HG03280 (cell line): ENCODE measurements at regions not wholly inside any gene's neighbourhood (a gene's known extent, or its start where the extent isn't known, plus 50 kb on each side); places are given as distances from the start of the nearest gene placed in this dataset.

Experiments used
- ATAC-seq: cut with Tn5 transposase; IDR thresholded peaks from one replicate; pipeline ENCODE4 v1.9.1; 2021; ENCODE audit warnings: mild to moderate bottlenecking, moderate library complexity; ENCODE audit not compliant: unreplicated experiment

DNA sequence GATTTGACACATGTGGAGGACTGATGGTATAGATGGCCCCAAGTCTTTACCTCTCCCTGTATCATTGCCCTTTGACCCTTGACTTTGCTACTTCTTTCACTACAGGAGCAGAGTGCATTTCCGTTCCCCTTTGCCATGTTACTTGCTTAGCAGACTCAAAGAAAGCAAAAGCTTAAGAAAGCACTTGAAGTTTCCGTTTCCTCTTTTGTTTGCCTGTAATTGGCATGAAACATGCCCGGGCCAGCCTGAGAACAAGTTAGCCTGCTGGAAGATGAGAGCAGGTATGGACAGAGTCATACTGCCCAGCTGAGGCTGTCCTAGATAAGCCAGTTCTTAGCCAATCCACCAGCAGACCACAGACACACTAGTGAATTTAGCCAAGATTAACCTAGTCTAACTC is 206.0 kb downstream of the BCOR start:
- ATAC-seq, result no peak

DNA sequence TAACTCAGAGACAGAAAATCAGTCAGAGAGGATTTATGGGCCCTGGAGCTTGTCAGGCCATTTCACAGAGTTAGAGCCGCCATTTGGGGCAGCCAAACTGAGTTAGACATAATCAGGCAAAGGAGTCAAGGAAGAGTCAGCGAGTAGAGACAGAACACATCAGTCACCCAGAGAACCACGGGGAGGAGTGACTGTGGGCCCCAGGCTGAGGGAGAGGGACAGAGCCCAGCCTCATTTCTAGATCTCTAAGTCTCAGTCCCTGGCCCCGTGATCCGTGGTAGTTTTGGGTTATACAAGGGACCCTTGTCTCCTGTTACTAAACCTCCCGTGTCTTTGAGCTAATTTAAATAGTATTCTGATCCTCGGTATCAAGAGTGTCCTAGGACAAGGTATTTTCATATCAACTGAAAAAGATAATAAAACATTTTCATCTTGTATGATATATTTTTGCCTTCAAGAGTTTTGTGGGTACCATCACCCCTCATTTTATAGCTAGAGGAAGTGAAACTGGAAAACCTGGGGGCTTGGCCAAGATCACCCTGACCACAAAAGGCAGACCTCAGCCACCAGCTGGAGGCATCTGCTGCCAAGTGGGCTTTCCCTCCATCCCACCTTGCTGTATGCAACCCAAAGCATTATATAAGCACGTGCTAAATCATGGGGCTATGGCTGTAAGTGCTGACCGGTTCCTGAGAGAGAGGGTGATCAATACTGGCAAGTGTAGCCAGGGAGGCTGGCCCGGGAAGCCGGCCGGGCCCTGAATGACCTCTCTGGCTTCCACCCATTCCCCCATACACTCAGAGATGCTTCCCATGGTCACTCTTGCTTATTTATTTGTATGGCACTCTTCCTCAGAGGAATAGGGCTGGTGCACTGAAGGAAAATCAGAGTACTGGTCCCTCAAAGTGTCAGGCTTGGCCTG is 204.1 kb downstream of the BCOR start:
- no peak for ATAC-seq

DNA sequence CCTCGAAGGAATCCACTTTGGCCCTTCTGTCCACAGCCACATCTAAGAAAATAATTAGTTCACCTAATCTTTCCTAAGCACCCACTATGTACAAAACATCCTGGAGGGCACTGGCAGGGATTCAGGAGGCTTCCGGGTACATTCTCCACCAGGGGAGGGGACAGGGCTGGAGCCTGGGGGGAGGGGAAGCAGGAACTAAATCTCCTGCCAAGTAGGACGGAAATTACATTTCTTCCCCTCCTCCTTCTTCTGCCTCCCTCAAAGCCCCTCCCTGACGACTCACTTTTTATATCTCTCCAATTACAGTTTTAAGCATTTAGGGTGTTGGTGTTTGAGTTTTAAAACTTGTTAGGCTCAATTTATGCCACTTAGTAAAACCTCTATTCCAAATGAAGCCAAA is 203.1 kb downstream of the BCOR start:
- no peak for ATAC-seq

DNA sequence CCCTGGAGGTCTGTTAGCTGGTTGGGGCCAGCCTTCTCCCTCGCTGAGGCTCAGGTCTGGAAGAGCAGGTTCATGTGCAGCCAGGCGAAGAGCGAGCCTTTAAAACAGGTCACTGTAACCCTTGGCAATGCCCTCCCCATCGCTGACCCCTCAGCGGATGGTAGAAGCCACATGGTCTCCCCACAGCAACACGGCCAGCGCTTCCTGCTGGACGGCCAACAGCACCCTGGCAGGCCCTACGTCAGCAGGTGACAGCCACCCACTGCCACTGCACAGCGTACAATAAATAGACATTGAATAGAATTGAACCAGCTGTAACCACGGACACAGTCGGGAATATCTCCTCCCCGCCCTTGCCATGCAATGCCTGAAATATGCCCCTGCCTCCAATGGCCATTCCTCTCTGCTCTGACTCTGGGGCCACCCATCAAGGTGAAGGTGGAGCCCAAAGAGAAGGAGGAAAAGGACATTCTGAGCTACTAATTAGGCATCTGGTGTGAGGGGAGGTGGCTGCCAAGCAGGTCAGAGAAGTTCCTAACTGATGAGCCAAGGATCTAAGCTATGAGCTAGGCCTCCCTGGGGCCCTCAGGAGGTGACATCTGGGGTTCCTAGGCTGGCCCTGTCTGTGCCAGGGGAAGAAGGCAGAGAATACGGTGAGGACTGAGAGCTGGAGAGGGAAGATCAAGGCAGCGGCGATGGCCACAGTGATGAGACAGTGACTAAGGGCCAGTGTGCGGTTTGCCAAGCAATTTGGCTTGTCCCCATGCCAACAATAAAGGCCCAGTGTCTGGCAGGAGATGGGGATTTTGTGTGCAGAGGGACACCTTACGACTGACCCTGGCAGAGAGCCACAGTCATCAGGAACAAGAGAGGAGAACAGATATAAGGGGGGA is 202.3 kb downstream of the BCOR start:
- ATAC-seq, result no peak

DNA sequence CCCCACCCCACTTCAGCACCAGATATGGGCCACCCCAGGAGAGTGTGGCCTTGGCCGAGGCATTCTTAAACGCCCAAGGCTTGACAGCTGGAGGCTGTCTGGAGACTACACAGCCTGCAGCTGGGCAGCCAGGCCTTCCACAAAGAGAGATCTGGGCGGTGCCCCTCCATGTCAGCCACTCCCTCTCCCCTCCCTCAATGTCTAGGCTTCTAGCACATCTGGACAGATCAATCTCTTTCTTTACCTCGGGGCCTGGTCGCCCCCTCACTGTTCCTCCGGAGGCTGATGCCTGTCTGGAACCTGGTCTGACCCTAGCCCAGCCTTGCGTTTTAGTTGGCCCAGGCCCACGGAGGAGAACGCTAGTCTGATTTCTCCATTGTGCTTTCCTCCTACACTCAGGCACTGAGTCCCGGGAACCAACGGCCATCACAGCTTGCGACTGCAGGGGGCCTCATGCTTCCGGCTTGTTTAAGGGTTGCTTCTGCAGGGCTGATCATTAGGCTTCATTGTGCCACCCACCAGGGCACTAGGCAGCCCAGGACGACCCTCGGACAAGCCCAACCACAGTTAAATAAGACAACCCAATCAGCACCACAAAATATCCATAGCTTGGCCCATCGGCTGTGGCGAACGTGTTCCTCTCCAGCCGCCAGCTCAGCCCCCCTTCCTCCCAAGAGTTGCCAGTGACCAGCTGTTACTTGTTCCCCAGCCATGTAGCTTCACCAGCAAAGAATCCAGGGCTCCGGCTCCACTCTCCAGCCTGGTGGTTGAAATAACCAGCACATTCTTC is 200.6 kb downstream of the BCOR start:
- no peak for ATAC-seq

DNA sequence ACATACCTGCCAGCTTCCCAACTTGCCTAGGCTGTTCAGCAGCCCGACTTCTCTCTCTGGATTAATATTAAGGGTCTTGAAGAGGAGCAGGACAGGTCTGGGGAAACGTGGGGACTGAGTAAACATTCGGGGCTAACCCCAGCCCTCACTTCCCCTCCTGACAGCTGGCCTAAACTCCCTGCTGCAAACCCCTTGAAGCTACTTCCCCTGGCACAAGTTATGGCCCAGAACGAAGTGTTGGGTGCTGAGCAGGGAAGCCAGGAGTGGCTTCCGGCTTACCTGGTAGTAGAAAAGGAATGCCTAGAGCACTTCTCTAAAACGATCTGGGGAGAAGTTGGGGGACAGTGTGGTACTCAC is 200.0 kb downstream of the BCOR start:
- ATAC-seq, result no peak

DNA sequence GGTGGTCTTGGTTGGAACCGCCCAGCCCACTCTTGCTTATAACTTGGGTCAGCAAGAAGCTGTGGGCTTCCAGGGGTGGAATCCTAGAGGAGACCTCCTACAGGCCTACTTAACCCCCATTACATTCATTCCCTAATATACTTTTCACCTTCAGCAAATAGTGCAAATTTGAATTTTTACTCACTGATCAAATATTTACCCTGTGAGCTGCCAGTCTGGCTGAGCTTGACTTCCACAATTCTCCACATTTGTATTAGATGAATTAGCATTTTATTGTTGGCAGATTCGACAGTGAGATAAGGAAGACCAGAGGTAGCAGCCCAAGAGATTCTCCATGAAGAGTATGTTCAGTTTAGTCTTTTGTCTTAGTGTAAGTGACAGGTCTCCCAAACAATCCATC is 199.6 kb downstream of the BCOR start:
- ATAC-seq, result no peak

DNA sequence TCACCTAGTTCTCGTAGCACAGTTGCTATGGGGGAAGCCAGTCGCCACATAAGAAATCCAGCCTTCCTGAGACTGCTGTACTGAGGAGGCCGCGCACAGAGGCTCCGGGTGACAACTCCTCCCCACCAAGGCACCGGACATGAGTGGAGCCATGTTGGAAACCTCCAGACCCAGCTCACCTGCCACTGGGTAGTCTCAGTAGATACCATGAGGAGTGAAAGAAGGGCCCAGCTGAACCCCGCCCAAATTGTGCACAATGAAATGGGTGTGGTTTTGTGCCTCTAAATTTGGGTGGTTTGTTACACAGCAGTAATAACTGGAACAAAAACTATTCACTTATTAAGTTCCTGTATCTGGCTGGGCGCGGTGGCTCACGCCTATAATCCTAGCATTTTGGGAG is 198.7 kb downstream of the BCOR start:
- ATAC-seq, result no peak

DNA sequence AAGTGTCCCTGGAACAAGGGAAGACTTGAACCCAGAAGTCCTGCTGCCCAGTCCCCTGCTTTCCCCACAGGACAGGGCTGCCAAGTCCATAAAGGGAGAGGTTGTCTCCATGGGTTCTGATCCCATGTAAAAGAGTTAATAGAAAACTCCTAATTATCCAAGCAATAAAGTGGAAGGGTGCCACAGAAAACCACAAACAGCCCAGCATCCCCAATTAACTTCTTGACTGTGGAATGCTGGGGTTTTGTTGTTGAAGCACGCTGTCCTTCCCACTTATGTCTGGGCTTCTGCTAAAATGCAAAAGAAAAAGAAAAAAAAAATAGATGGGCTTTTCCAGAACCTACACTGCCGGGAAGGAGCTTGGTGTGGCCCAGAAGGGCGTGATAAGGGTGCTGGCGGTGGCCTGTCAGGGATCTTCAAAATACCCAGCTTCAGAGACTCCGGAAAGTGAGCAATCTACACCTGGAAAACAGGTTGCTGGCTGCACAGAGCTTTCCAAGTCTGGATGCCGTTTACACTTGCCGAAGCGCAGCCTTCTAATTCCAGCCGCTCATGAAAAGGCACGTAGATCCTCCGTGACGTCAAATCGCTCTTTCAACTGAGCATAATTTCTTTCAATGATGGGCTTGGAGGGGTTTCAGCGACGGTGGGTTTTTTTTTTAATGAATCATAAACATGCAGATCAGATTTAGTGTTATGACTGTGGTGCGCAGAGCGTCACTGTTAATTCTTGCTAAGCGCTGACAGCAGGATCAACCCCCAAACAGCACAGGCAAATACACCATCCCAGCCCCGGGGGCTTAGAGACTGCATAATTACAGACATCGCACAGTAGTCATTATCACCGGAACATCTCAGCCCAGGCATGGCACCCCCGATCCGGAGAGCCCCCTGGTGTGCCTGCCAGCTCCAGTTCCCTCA is 197.6 kb downstream of the BCOR start:
- no peak for ATAC-seq

DNA sequence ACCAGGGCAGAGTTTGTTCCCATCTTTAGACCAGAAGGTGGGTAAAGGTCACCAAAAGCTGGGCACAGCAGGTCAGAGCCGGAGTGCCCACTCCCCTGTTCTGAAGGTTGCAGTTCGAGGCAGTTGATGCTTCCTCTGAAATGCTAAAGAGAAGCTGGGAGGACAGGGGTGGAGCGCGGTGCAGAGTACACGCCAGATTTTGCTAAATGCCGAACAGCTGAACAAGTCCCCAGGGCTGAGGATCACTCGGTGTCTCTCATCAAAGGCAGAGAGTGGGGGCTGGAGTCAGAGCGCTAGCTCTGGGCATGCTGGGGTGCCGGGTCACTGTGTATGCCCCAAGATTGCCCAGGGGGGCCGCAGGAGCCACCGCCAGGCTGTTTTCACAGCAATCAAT is 197.0 kb downstream of the BCOR start:
- no peak for ATAC-seq

DNA sequence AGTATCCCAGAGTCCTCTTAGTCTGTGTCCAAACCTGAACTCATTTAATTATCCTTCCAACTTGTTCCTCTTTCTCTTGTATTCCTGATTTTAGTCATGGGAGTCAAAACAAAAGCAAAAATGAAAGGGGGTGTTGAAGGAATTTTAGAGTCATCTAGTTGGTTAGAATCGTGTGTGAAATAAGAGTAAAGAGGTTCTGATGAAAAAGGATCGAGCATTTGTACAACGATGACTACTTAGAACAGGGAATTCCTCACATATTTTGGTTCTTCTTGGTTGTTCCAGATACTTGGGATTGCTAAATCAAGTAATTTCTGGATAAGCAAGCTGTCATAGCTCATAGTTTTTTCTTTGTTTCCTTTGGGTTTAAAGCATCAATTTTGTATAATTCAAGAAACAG is 194.4 kb downstream of the BCOR start:
- ATAC-seq, result no peak

DNA sequence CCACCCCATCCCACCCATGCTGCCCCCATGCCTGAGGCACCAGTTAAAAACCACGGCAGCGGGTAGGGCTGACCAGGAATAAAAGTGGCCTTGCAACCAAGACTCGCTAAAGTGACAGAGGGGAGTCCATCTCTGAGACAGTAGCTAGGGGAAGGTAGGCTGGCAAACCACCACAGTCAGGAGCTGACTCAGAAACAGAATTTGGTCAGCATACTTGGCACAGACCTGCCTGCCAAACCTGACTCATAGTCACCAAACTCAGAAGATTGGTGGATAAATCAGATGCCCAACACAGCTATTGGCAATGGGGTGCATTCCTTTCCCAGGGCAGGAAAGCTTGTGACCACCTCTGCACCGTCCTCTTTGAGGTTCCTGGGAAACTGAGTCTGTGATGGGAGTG is 193.8 kb downstream of the BCOR start:
- no peak for ATAC-seq

DNA sequence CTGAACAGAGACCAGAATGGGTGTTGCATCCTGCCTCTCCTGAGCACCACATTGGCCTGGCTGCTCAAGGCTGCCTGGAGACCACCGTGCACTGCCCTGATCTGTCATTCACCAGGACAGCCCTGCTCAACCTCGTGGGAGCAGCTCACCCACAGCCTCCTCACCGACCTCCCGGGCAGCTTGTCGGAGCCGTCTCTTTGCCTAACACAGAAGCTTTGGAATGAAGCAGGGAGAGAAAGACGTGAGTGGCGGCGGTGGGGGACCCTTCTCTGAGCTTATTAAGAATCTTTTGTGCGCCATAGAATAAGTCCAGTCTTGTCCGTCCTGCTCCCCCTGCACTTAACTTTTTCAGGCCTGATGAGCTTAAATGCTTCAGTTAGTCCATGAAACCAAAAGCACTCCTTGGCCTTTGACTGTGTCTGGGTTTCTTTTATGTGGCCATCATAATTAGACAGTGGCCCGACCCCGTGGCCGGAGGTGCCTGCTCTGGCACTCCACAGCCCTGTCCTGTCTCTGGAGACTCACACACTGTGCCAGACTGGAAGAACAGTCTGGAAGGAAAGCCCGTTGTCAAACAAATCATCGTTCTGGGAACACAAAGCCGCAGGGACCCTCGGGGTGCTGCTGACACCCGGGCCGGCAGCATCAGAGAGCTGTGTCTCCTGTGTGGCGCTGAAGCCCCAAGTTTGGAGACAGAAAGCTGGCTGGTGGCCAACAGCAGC is 192.8 kb downstream of the BCOR start:
- ATAC-seq, result no peak

DNA sequence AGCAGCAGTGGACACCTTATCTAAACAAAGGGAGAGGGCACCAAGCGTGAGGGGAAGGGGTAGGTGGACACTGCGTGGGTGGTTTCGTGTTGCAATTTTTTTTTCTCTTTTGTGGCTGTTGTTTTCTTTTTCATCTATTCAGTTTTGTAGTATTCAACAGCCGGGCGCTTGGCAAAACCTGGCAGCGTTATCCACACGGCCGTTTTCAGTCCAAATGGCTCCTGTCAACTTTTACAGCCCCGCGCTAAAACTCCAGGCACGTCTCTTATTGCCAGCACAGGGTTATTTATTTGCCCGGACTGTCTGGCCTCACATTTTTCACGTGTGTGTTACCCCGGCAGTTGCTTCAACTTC is 192.2 kb downstream of the BCOR start:
- no peak for ATAC-seq

DNA sequence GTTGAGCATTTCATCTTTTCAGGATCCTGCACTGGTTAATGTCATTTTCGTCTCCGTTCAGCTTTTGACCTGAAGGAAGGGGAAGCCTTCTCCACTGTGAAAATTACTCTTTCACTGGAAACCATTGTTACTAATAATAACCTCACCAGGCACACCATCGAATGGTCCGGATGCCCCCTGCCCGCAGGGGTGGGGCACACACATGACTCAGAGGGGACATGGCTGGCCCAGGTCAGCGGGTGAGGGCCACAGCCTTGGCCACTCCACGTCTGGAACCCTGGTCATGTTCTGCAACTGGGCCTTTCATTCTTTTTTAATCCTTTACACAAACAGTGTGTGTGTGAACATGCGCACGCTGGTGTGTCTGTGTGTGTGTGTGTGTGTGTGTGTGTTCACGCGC is 191.8 kb downstream of the BCOR start:
- ATAC-seq, result no peak

DNA sequence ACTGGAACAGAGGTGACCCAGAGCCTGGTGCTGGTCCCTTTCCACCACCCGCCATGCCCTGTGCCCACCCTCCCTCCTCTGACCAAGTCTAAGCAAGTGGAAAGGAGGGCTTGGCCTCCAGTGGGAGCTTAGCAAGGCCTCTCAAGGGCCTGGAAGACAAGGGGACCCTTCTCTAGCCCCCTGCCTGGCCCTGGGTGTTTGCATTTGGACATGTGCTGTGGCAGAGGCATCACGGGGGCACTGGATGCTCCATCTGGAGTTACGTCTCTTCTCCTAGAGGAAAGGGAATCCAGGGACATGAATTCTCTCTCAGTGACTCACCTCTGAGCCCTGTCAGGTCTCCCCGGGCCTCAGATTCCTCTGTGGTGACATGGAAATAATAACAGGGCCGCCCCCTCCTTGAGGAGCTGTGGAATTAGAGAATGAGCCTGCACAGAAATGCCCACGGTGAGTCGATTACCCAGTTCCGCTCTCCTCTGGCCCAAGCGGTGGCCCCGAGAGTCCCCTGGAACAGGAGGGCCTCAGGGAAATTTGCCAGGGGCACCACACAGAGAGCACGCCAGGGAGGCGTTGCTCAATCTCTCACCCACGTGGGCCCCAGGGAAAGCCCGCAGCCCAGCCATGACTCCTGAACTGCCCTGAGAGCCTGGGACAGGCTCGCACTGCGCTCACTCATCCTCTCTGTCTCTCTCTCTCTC is 189.6 kb downstream of the BCOR start:
- no peak for ATAC-seq

DNA sequence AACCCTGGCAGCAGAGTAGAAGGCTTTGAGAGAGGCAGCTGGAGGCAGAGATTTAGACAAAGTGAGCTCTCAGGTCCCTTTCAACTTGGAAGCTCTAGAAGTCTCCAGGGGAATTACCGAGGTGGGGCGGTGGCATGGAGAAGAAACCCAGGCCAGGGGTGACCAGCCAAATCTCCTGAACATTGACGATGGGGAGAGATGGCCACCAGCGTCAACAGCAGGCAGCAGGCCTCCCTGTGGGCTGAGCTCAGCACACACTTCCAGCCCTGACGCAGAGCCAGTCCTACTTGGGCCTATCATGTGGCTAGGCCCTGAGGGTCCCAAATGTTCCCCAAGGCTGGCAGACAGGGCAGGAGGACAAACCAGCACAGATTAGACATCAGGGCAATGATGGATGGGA is 187.8 kb downstream of the BCOR start:
- ATAC-seq, result no peak

DNA sequence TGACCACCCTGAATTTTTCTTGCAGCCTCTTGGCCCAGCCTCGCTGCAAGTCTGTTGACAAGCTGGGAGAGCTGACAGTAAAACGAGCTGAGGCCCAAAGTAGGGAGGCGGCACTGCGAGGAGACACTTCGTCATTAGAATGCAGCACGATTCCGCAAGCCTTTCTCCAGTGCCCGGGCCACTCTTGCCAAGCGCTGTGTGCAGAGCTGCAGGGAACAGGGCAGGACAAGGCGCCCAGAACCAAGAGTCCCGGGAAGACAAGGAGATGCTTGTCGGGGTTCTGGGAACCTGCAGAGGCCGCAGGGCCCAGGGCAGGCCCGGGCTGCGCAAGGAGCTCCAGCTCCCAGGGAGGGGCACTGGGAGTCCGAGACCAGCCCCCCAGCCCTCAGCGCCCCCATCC is 187.1 kb downstream of the BCOR start:
- ATAC-seq, result no peak

DNA sequence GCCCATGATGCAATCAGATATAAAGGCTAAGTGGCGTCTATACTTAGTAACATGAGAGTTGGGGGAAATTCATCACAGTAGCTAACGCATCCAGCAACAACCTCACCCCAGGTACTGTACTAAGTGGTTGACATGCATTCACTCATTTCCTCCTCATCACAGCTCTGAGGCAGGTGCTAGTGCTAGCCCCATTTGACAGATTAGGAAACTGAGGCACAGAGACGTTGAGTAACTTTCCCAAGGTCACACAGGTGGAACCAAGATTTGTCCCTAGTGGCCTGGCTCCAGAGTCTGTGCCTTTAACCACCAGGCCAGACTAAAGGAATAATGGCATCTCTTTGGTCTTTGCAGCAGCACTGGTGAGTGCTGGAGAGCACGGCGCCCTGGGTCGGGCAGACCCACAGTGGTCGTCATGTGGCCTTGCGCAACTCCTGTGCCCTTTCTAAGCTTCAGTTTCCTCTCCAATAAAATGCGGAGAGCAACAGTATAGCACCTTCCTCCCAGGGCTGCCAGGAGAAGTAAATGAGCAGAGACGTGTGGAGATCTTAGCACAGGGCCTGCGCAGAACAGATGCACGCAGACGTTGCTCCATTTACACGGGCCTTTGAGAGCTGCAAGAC is 186.4 kb downstream of the BCOR start:
- no peak for ATAC-seq
